DOHH2 (cell line): ENCODE measurements at regions not wholly inside any gene's neighbourhood (a gene's known extent, or its start where the extent isn't known, plus 50 kb on each side); places are given as distances from the start of the nearest gene placed in this dataset.

Source experiments
- EZH2phosphoT487 ChIP-seq: fragments of 200-600 bp; sonication (generic); IDR thresholded peaks from 2 replicates; pipeline ENCODE4 v1.6.1; 2017; ENCODE audit warnings: borderline replicate concordance, mild to moderate bottlenecking, antibody characterized with exemption, low read length, moderate library complexity, mixed read lengths
- TF ChIP-seq, protein P1 (sequence below): fragments of 200-600 bp; sonication (generic); IDR thresholded peaks from one replicate; pipeline ENCODE4 v1.5.1; 2014; ENCODE audit warnings: antibody characterized with exemption, mild to moderate bottlenecking, low read depth, low read length; ENCODE audit not compliant: poor library complexity, severe bottlenecking

DNA sequence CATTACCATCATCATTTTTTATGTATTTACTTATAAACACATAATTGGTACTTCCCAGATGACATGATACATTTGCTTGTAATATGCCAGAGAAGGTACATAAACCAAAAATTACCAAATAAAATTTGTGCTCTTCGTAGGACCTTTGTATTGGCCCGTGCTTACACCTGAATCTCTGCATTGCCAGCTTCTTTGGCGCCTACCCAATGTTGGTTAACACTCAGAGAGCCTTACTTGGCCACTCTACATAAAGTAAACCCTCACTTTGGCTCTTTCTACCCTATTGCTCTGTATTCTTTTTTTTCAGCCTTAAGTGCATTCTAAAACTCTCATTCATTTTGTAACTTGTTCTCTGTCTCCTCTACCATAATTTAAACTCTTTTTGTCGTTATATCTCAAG is 148.1 kb upstream of the ZNF608 start:
- TF ChIP-seq, protein P1, sequence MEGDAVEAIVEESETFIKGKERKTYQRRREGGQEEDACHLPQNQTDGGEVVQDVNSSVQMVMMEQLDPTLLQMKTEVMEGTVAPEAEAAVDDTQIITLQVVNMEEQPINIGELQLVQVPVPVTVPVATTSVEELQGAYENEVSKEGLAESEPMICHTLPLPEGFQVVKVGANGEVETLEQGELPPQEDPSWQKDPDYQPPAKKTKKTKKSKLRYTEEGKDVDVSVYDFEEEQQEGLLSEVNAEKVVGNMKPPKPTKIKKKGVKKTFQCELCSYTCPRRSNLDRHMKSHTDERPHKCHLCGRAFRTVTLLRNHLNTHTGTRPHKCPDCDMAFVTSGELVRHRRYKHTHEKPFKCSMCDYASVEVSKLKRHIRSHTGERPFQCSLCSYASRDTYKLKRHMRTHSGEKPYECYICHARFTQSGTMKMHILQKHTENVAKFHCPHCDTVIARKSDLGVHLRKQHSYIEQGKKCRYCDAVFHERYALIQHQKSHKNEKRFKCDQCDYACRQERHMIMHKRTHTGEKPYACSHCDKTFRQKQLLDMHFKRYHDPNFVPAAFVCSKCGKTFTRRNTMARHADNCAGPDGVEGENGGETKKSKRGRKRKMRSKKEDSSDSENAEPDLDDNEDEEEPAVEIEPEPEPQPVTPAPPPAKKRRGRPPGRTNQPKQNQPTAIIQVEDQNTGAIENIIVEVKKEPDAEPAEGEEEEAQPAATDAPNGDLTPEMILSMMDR = no peak
- no peak for TF ChIP-seq EZH2phosphoT487
